GM23338 (cell line): ENCODE measurements at regions not wholly inside any gene's neighbourhood (a gene's known extent, or its start where the extent isn't known, plus 50 kb on each side); places are given as distances from the start of the nearest gene placed in this dataset.

Source experiments
- CREB1 ChIP-seq: fragments of 250-450 bp; sonication (Bioruptor Pico); IDR thresholded peaks from 2 replicates; pipeline ENCODE4 v1.5.0; 2020; ENCODE audit warnings: low read depth, mild to moderate bottlenecking, moderate library complexity
- EZH2 ChIP-seq: fragments of 200-600 bp; sonication (generic); IDR thresholded peaks from one replicate; pipeline ENCODE4 v1.8.0; 2017; ENCODE audit warnings: antibody characterized with exemption, mild to moderate bottlenecking, low read depth; ENCODE audit not compliant: unreplicated experiment
- EZH2phosphoT487 ChIP-seq: fragments of 200-600 bp; sonication (generic); IDR thresholded peaks from one replicate; pipeline ENCODE4 v1.8.1; 2018; ENCODE audit warnings: antibody characterized with exemption; ENCODE audit not compliant: unreplicated experiment
- JUNB ChIP-seq: IDR thresholded peaks from one replicate; pipeline ENCODE4 v1.6.1; 2016; ENCODE audit warnings: antibody characterized with exemption; ENCODE audit not compliant: unreplicated experiment
- POLR2AphosphoS5 ChIP-seq: IDR thresholded peaks from 2 replicates; pipeline ENCODE4 v1.6.1; 2016; ENCODE audit warnings: antibody characterized with exemption, low read depth
- TF ChIP-seq, protein P1 (sequence below), 2 experiments: fragments of 200-600 bp in 1 of 2; sonication (generic) in 1 of 2; conservative IDR thresholded peaks; 2 replicates each; pipeline versions ENCODE4 v1.5.1 to v1.6.1; 2016 to 2017; ENCODE audit warnings: antibody characterized with exemption in 2 of 2, low read depth in 2 of 2, mild to moderate bottlenecking in 2 of 2, moderate library complexity in 1 of 2
- TF ChIP-seq, protein P2 (sequence below): IDR thresholded peaks from one replicate; pipeline ENCODE4 v1.6.1; 2018; ENCODE audit warnings: antibody characterized with exemption; ENCODE audit not compliant: unreplicated experiment

DNA sequence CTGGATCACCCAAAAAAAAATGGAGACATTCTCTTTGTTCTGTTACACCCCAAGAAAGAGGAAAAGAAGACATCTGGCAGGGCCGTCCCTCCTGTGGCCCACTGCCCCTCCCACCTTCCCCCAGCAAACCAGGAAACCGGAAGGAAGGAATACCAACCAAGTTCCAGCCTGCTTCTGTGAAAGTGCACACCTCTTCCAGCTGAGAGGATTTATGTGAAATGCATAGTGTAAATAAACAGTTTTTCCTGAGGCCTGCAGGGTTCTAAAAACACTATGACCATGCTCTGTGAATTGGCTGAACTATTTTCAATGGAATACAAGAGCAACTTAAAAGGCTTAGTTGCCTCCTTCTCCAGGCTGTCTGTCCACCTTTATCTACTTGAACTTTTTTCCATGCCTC, 50.0 kb upstream of the CHST1 start:
- TF ChIP-seq, protein P1, sequence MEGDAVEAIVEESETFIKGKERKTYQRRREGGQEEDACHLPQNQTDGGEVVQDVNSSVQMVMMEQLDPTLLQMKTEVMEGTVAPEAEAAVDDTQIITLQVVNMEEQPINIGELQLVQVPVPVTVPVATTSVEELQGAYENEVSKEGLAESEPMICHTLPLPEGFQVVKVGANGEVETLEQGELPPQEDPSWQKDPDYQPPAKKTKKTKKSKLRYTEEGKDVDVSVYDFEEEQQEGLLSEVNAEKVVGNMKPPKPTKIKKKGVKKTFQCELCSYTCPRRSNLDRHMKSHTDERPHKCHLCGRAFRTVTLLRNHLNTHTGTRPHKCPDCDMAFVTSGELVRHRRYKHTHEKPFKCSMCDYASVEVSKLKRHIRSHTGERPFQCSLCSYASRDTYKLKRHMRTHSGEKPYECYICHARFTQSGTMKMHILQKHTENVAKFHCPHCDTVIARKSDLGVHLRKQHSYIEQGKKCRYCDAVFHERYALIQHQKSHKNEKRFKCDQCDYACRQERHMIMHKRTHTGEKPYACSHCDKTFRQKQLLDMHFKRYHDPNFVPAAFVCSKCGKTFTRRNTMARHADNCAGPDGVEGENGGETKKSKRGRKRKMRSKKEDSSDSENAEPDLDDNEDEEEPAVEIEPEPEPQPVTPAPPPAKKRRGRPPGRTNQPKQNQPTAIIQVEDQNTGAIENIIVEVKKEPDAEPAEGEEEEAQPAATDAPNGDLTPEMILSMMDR (conservative IDR thresholded peaks at IDR 0.05; ENCODE audit: low read depth in 2 of 2) = no peak
- TF ChIP-seq, protein P2, sequence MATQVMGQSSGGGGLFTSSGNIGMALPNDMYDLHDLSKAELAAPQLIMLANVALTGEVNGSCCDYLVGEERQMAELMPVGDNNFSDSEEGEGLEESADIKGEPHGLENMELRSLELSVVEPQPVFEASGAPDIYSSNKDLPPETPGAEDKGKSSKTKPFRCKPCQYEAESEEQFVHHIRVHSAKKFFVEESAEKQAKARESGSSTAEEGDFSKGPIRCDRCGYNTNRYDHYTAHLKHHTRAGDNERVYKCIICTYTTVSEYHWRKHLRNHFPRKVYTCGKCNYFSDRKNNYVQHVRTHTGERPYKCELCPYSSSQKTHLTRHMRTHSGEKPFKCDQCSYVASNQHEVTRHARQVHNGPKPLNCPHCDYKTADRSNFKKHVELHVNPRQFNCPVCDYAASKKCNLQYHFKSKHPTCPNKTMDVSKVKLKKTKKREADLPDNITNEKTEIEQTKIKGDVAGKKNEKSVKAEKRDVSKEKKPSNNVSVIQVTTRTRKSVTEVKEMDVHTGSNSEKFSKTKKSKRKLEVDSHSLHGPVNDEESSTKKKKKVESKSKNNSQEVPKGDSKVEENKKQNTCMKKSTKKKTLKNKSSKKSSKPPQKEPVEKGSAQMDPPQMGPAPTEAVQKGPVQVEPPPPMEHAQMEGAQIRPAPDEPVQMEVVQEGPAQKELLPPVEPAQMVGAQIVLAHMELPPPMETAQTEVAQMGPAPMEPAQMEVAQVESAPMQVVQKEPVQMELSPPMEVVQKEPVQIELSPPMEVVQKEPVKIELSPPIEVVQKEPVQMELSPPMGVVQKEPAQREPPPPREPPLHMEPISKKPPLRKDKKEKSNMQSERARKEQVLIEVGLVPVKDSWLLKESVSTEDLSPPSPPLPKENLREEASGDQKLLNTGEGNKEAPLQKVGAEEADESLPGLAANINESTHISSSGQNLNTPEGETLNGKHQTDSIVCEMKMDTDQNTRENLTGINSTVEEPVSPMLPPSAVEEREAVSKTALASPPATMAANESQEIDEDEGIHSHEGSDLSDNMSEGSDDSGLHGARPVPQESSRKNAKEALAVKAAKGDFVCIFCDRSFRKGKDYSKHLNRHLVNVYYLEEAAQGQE = no peak
- TF ChIP-seq EZH2phosphoT487 (no peak), CREB1 (CRISPR knock-in tag) (no peak), EZH2 (no peak), JUNB (no peak), POLR2AphosphoS5 (no peak)
